SK-N-SH (cell line): ENCODE measurements at regions not wholly inside any gene's neighbourhood (a gene's known extent, or its start where the extent isn't known, plus 50 kb on each side); places are given as distances from the start of the nearest gene placed in this dataset.

Experiments
- CTCF ChIA-PET: fragments of 300-600, 350-600 bp; formaldehyde crosslinking; extraction: SDS; loops from one replicate; lab custom pipeline; 2021; lab: Yijun Ruan, JAX
- POLR2A ChIA-PET: fragments of 350-600 bp; sonication (Branson Sonifier 250); formaldehyde crosslinking; extraction: SDS; loops from one replicate; lab custom pipeline; 2020; ENCODE audit warnings: antibody characterized with exemption, inconsistent platforms; lab: Yijun Ruan, JAX
- DNase-seq: peaks from one replicate; pipeline ENCODE4 v3.0.0; 2012
- H2AFZ ChIP-seq: fragments of 200-600 bp; sonication (generic); 2 replicates; pipeline ENCODE4 v1.8.1; 2016; ENCODE audit warnings: antibody characterized with exemption, mild to moderate bottlenecking, low read depth
- H3F3A ChIP-seq: fragments of 200-600 bp; sonication (generic); replicated peaks from 2 replicates; pipeline ENCODE3; 2016; ENCODE audit warnings: antibody characterized with exemption, mild to moderate bottlenecking; ENCODE audit not compliant: insufficient read depth
- H3K27ac ChIP-seq, 2 experiments: fragments of 200-500 bp in 1 of 2; fragments of 200-600 bp in 1 of 2; sonication (Bioruptor generic) in 1 of 2; sonication (generic), shearing (Covaris generic) in 1 of 2; 2 replicates each; pipeline versions ENCODE4 v1.5.1 to v1.6.1; 2014 to 2016; ENCODE audit warnings: low read depth in 2 of 2, inconsistent platforms in 1 of 2, low read length in 1 of 2, mild to moderate bottlenecking in 1 of 2, mixed read lengths in 1 of 2
- H3K27me3 ChIP-seq: fragments of 200-600 bp; sonication (generic), shearing (Covaris generic); 2 replicates; pipeline ENCODE4 v1.6.1; 2016; ENCODE audit warnings: mixed run types; ENCODE audit not compliant: insufficient read depth
- H3K36me3 ChIP-seq, 2 experiments: fragments of 200-500 bp in 1 of 2; fragments of 200-600 bp in 1 of 2; sonication (Bioruptor generic) in 1 of 2; sonication (generic) in 1 of 2; replicated peaks in 1 of 2; 2 replicates each; pipeline versions ENCODE3 to v1.5.1; 2014 to 2016; ENCODE audit warnings: low read length in 1 of 2, mild to moderate bottlenecking in 1 of 2; ENCODE audit not compliant: insufficient read depth in 2 of 2, control insufficient read depth in 1 of 2
- H3K4me1 ChIP-seq, 2 experiments: fragments of 200-500 bp in 1 of 2; fragments of 200-600 bp in 1 of 2; sonication (Bioruptor generic) in 1 of 2; sonication (generic), shearing (Covaris generic) in 1 of 2; 2 replicates each; pipeline versions ENCODE4 v1.5.1 to v1.6.1; 2014 to 2016; ENCODE audit warnings: low read depth in 1 of 2, low read length in 1 of 2, mixed run types in 1 of 2; ENCODE audit not compliant: insufficient read depth in 2 of 2, control insufficient read depth in 1 of 2
- H3K4me2 ChIP-seq: fragments of 200-600 bp; sonication (generic), shearing (Covaris generic); 2 replicates; pipeline ENCODE4 v1.6.1; 2017; ENCODE audit warnings: mixed run types
- H3K4me3 ChIP-seq, 2 experiments: fragments of 200-500 bp in 1 of 2; fragments of 200-600 bp in 1 of 2; sonication (Bioruptor generic) in 1 of 2; sonication (generic), shearing (Covaris generic) in 1 of 2; 2 replicates each; pipeline versions ENCODE4 v1.5.1 to v1.8.1; 2014 to 2016; ENCODE audit warnings: low read depth in 2 of 2, inconsistent platforms in 1 of 2, low read length in 1 of 2, mild to moderate bottlenecking in 1 of 2, mixed read lengths in 1 of 2, moderate library complexity in 1 of 2
- H3K79me2 ChIP-seq: fragments of 200-600 bp; sonication (generic); 2 replicates; pipeline ENCODE4 v1.8.1; 2017; ENCODE audit warnings: mild to moderate bottlenecking; ENCODE audit not compliant: insufficient read depth
- H3K9ac ChIP-seq: fragments of 200-600 bp; sonication (generic); 2 replicates; pipeline ENCODE4 v1.6.1; 2017; ENCODE audit warnings: mixed run types
- H3K9me2 ChIP-seq: fragments of 200-600 bp; sonication (generic); 2 replicates; pipeline ENCODE4 v1.6.1; 2017; ENCODE audit warnings: mixed run types
- H3K9me3 ChIP-seq: fragments of 200-600 bp; sonication (generic); 2 replicates; pipeline ENCODE4 v1.6.1; 2017; ENCODE audit warnings: mixed run types, mild to moderate bottlenecking, moderate library complexity
- H4K20me1 ChIP-seq: fragments of 200-600 bp; sonication (generic); 2 replicates; pipeline ENCODE4 v1.6.1; 2017; ENCODE audit warnings: mild to moderate bottlenecking, mixed run types; ENCODE audit not compliant: insufficient read depth
- CHD2 ChIP-seq: fragments of 150-350 bp; IDR thresholded peaks from 2 replicates; pipeline ENCODE4 v1.6.1; 2018; ENCODE audit warnings: low read length; ENCODE audit not compliant: partially characterized antibody
- ELF1 ChIP-seq: IDR thresholded peaks from 2 replicates; pipeline ENCODE4 v1.4.0; 2012
- EP300 ChIP-seq, 2 experiments: IDR thresholded peaks; 2 replicates each; pipeline versions ENCODE4 v1.4.0 to v1.6.1; 2012; ENCODE audit warnings: borderline replicate concordance in 1 of 2, low read depth in 1 of 2, low read length in 1 of 2
- EZH2phosphoT487 ChIP-seq: fragments of 200-600 bp; sonication (generic); IDR thresholded peaks from 2 replicates; pipeline ENCODE4 v1.6.1; 2017; ENCODE audit warnings: low read depth, mixed run types, mild to moderate bottlenecking, antibody characterized with exemption, moderate library complexity, borderline replicate concordance
- FOSL2 ChIP-seq: IDR thresholded peaks from 2 replicates; pipeline ENCODE4 v1.4.0; 2012; ENCODE audit warnings: low read depth, mild to moderate bottlenecking, moderate library complexity, borderline replicate concordance
- FOXJ3 ChIP-seq: sonication (generic); formaldehyde crosslinking; IDR thresholded peaks from 2 replicates; pipeline ENCODE4 v1.5.1; 2020; ENCODE audit warnings: mild to moderate bottlenecking, missing genetic modification reagents
- FOXM1 ChIP-seq: IDR thresholded peaks from 2 replicates; pipeline ENCODE4 v1.4.0; 2012; ENCODE audit warnings: low read depth, mild to moderate bottlenecking
- GABPA ChIP-seq: IDR thresholded peaks from 2 replicates; pipeline ENCODE4 v1.4.0; 2012; ENCODE audit warnings: low read depth, mild to moderate bottlenecking
- GATA2 ChIP-seq: sonication (generic); formaldehyde crosslinking; IDR thresholded peaks from 2 replicates; pipeline ENCODE4 v1.5.0; 2020; ENCODE audit warnings: mild to moderate bottlenecking, missing genetic modification reagents
- IRF3 ChIP-seq: fragments of 150-350 bp; IDR thresholded peaks from 2 replicates; pipeline ENCODE4 v1.6.1; 2016; ENCODE audit warnings: mild to moderate bottlenecking, low read depth, low read length
- JUND ChIP-seq: IDR thresholded peaks from 2 replicates; pipeline ENCODE4 v1.4.0; 2012
- MXI1 ChIP-seq: IDR thresholded peaks from 2 replicates; pipeline ENCODE4 v1.6.1; 2012; ENCODE audit warnings: mild to moderate bottlenecking, low read depth, low read length, improper control_type of control experiment
- NFIC ChIP-seq: IDR thresholded peaks from 2 replicates; pipeline ENCODE4 v1.4.0; 2012; ENCODE audit warnings: borderline replicate concordance
- NRF1 ChIP-seq: IDR thresholded peaks from 2 replicates; pipeline ENCODE4 v1.6.1; 2012; ENCODE audit warnings: low read depth, mild to moderate bottlenecking, low read length
- PBX3 ChIP-seq: IDR thresholded peaks from 2 replicates; pipeline ENCODE4; 2012
- POLR2AphosphoS5 ChIP-seq: IDR thresholded peaks from 2 replicates; pipeline ENCODE4 v1.6.1; 2012; ENCODE audit warnings: low read depth, low read length
- RCOR1 ChIP-seq: fragments of 150-350 bp; IDR thresholded peaks from 2 replicates; pipeline ENCODE4 v1.6.1; 2017; ENCODE audit warnings: antibody characterized with exemption, low read length
- RFX5 ChIP-seq: IDR thresholded peaks from 2 replicates; pipeline ENCODE4 v1.6.1; 2012; ENCODE audit warnings: mild to moderate bottlenecking, improper control_type of control experiment, low read length
- RXRA ChIP-seq: IDR thresholded peaks from 2 replicates; pipeline ENCODE4 v1.4.0; 2012; ENCODE audit warnings: low read depth, mild to moderate bottlenecking, borderline replicate concordance
- SMC3 ChIP-seq: IDR thresholded peaks from 2 replicates; pipeline ENCODE4 v1.6.1; 2012; ENCODE audit warnings: low read depth, low read length, improper control_type of control experiment
- TCF12 ChIP-seq: IDR thresholded peaks from 2 replicates; pipeline ENCODE4 v1.4.0; 2012
- YY1 ChIP-seq: IDR thresholded peaks from 2 replicates; pipeline ENCODE4 v1.4.0; 2012; ENCODE audit warnings: low read depth, mild to moderate bottlenecking
- WGBS: methylation state at CpG from one replicate; pipeline ENCODE4 v1.1.6; 2017; ENCODE audit warnings: low lambda C conversion rate; 5-methylcytosine and 5-hydroxymethylcytosine counted together

- Histone ChIP-seq H3K27ac (no peak overlapping the region), H3K9me2 (no peaks in the 10 kb centered on the region), H3K79me2 (no peaks in the 10 kb centered on the region), H3F3A (no peaks in the 10 kb centered on the region), H2AFZ (no peak overlapping the region), H3K4me1 (no peaks in the 10 kb centered on the region), H3K9me3 (no peaks in the 10 kb centered on the region), H3K9ac (no peak overlapping the region), H3K27me3 (no peaks in the 10 kb centered on the region), H4K20me1 (no peaks in the 10 kb centered on the region), H3K36me3 (no peaks in the 10 kb centered on the region), H3K4me2 (no peak overlapping the region), H3K4me3 (no peak overlapping the region)
- DNase-seq = no peak
- WGBS = 76% methylated on average over 6 of the region's 6 CpGs
- ChIA-PET CTCF (interaction anchor here (1.0 to 2.4 kb wide), 3 partner anchors 14 to 919 kb away, joined by 3 to 13 read pairs (median 5); no protein-coding TSS in a partner anchor), POLR2A (no interaction called here)
- TF ChIP-seq YY1 (no peak), IRF3 (no peak), EP300 (IDR thresholded peaks at IDR 0.05; ENCODE audit: borderline replicate concordance in 1 of 2, low read depth in 1 of 2, low read length in 1 of 2) (no peak), FOXJ3 (CRISPR knock-in tag) (no peak), GABPA (no peak), PBX3 (no peak), NFIC (no peak), RFX5 (no peak), FOXM1 (no peak), MXI1 (no peak), FOSL2 (no peak), GATA2 (CRISPR knock-in tag) (no peak), CHD2 (no peak), EZH2phosphoT487 (no peak), RXRA (no peak), NRF1 (no peak)
Measured at GRCh38 chr7:13538669-13539068, 450.8 kb downstream of the ETV1 start.

- Histone ChIP-seq H3F3A (no peaks in the 10 kb centered on the region), H4K20me1 (no peaks in the 10 kb centered on the region), H2AFZ (no peak overlapping the region), H3K9me3 (no peaks in the 10 kb centered on the region), H3K36me3 (no peaks in the 10 kb centered on the region), H3K4me2 (no peak overlapping the region), H3K4me1 (no peaks in the 10 kb centered on the region), H3K9ac (no peak overlapping the region), H3K27ac (no peak overlapping the region), H3K4me3 (no peak overlapping the region), H3K9me2 (no peaks in the 10 kb centered on the region), H3K27me3 (no peaks in the 10 kb centered on the region), H3K79me2 (no peaks in the 10 kb centered on the region)
- POLR2A ChIA-PET = no interaction called here
- TF ChIP-seq POLR2AphosphoS5 = no peak
- TF ChIP-seq ELF1 = no peak
- no peak for TF ChIP-seq GATA2 (CRISPR knock-in tag)
- TF ChIP-seq FOXM1 = no peak
- no peak for TF ChIP-seq FOSL2
- no peak for TF ChIP-seq RXRA
- TF ChIP-seq GABPA = no peak
- TF ChIP-seq PBX3 = no peak
- TF ChIP-seq EZH2phosphoT487 = no peak
- TF ChIP-seq TCF12 = no peak
- no peak for TF ChIP-seq JUND
- no peak for TF ChIP-seq SMC3
- no peak for TF ChIP-seq RCOR1
- WGBS = 83% methylated on average over 1 of the region's 1 CpG
- DNase-seq = no peak
- CTCF ChIA-PET = interaction anchor here (0.6 to 2.4 kb wide), 3 partner anchors 16 to 1151 kb away, joined by 3 to 13 read pairs (median 5); no protein-coding TSS in a partner anchor
Measured at GRCh38 chr7:13540429-13540828, 449.0 kb downstream of the ETV1 start.
